A549 (cell line): ENCODE measurements at regions not wholly inside any gene's neighbourhood (a gene's known extent, or its start where the extent isn't known, plus 50 kb on each side); places are given as distances from the start of the nearest gene placed in this dataset.

Source experiments
- ATAC-seq, 2 experiments: fragments of 200-7000 bp in 1 of 2; fragments of >200 bp in 1 of 2; cut with Nextera tagmentation in 1 of 2; cut with Tn5 transposase in 1 of 2; 3 replicates each; pipeline versions ENCODE4 v1.8.0 to v1.9.1; 2018 to 2020; ENCODE audit warnings: mild to moderate bottlenecking in 1 of 2, moderate library complexity in 1 of 2
- CTCF ChIA-PET: fragments of 300-600 bp; sonication (Branson Sonifier 250); formaldehyde crosslinking; extraction: SDS; loops from one replicate; lab custom pipeline; 2021; ENCODE audit warnings: antibody characterized with exemption, inconsistent platforms; lab: Yijun Ruan, JAX
- POLR2A ChIA-PET: fragments of 350-600 bp; formaldehyde crosslinking; extraction: SDS; loops from one replicate; lab custom pipeline; 2021; ENCODE audit warnings: antibody characterized with exemption, inconsistent platforms; lab: Yijun Ruan, JAX
- DNase-seq, 2 experiments: peaks; one replicate each; pipeline versions ENCODE4 v3.0.0 to v3.0.0-alpha.2; 2011 to 2016; ENCODE audit warnings: low read depth in 1 of 2, low spot score in 1 of 2
- FAIRE-seq: peaks from 2 replicates; lab custom pipeline; 2011; peaks lifted over from hg19 to GRCh38; lab: Jason Lieb, UNC
- H3K27ac ChIP-seq, 2 experiments: fragments of >200 bp; sonication (Bioruptor Twin); formaldehyde crosslinking; 3 replicates each; pipeline ENCODE4 v1.5.1; 2016 to 2017
- H3K4me1 ChIP-seq: fragments of >200 bp; sonication (Bioruptor Twin); formaldehyde crosslinking; 3 replicates; pipeline ENCODE4 v1.6.1; 2016
- H3K4me2 ChIP-seq: fragments of >200 bp; sonication (Bioruptor Twin); formaldehyde crosslinking; 3 replicates; pipeline ENCODE4 v1.6.1; 2016
- H3K4me3 ChIP-seq: fragments of >200 bp; sonication (Bioruptor Twin); formaldehyde crosslinking; 3 replicates; pipeline ENCODE4 v1.5.1; 2016
- H3K9me3 ChIP-seq: fragments of >200 bp; sonication (Bioruptor Twin); formaldehyde crosslinking; 3 replicates; pipeline ENCODE4 v1.6.1; 2016
- BCL3 ChIP-seq: fragments of >200 bp; sonication (Bioruptor Twin); formaldehyde crosslinking; IDR thresholded peaks from 3 replicates; pipeline ENCODE4 v1.6.1; 2016
- CBX2 ChIP-seq: fragments of 200-600 bp; sonication (generic); IDR thresholded peaks from 2 replicates; pipeline ENCODE4 v1.6.1; 2016; ENCODE audit warnings: low read depth, mild to moderate bottlenecking, borderline replicate concordance
- CBX8 ChIP-seq: fragments of 200-600 bp; sonication (generic); IDR thresholded peaks from 2 replicates; pipeline ENCODE4 v1.6.1; 2016
- CEBPB ChIP-seq, 2 experiments: fragments of >200 bp in 1 of 2; sonication (Bioruptor Twin) in 1 of 2; formaldehyde crosslinking in 1 of 2; IDR thresholded peaks; 2 replicates each; pipeline ENCODE4 v1.6.1; 2012 to 2016
- CHD2 ChIP-seq: fragments of 150-350 bp; IDR thresholded peaks from 2 replicates; pipeline ENCODE4 v1.6.1; 2014; ENCODE audit warnings: low read length; ENCODE audit not compliant: partially characterized antibody
- CHD4 ChIP-seq: fragments of 200-600 bp; sonication (generic); IDR thresholded peaks from 2 replicates; pipeline ENCODE4 v1.6.1; 2016; ENCODE audit warnings: antibody characterized with exemption, mild to moderate bottlenecking, borderline replicate concordance
- EHMT2 ChIP-seq: fragments of 200-600 bp; sonication (generic); IDR thresholded peaks from 2 replicates; pipeline ENCODE4 v1.6.1; 2016; ENCODE audit warnings: antibody characterized with exemption, low read depth, mild to moderate bottlenecking, moderate library complexity
- FOSB ChIP-seq: fragments of 250-450 bp; sonication (Bioruptor Pico); IDR thresholded peaks from 2 replicates; pipeline ENCODE4 v1.5.0; 2020; ENCODE audit warnings: mild to moderate bottlenecking, moderate library complexity
- FOXS1 ChIP-seq: fragments of 250-450 bp; sonication (Bioruptor Pico); IDR thresholded peaks from 2 replicates; pipeline ENCODE4 v1.5.0; 2020; ENCODE audit warnings: mild to moderate bottlenecking, moderate library complexity
- HEYL ChIP-seq: fragments of 250-450 bp; sonication (Bioruptor Pico); IDR thresholded peaks from 2 replicates; pipeline ENCODE4 v1.8.0; 2021; ENCODE audit warnings: mild to moderate bottlenecking, moderate library complexity
- JUNB ChIP-seq: fragments of >200 bp; sonication (Bioruptor Twin); formaldehyde crosslinking; IDR thresholded peaks from 2 replicates; pipeline ENCODE4 v1.6.1; 2016
- MAX ChIP-seq: IDR thresholded peaks from 2 replicates; pipeline ENCODE4 v1.6.1; 2012
- MYC ChIP-seq: IDR thresholded peaks from 2 replicates; pipeline ENCODE4 v1.6.1; 2012; ENCODE audit warnings: mild to moderate bottlenecking, inconsistent platforms, low read length, improper control_type of control experiment, borderline replicate concordance
- NFE2L2 ChIP-seq: fragments of 150-350 bp; conservative IDR thresholded peaks from 2 replicates; pipeline ENCODE4 v1.6.1; 2014; ENCODE audit warnings: low read length
- NPAS2 ChIP-seq: fragments of 250-450 bp; sonication (Bioruptor Pico); IDR thresholded peaks from 2 replicates; pipeline ENCODE4 v1.8.0; 2022; ENCODE audit warnings: mild to moderate bottlenecking, moderate library complexity, borderline replicate concordance
- POLR2AphosphoS2 ChIP-seq: conservative IDR thresholded peaks from 2 replicates; pipeline ENCODE4 v1.6.1; 2012; ENCODE audit warnings: low read length, improper control_type of control experiment, inconsistent platforms
- RAD21 ChIP-seq, 2 experiments: fragments of >200 bp in 1 of 2; sonication (Bioruptor Twin) in 1 of 2; formaldehyde crosslinking in 1 of 2; IDR thresholded peaks in 1 of 2; conservative IDR thresholded peaks in 1 of 2; 2 replicates in 1 of 2; 3 replicates in 1 of 2; pipeline ENCODE4 v1.6.1; 2012 to 2018; ENCODE audit warnings: inconsistent platforms in 1 of 2
- RARB ChIP-seq: fragments of 250-450 bp; sonication (Bioruptor Pico); IDR thresholded peaks from 2 replicates; pipeline ENCODE4 v1.8.0; 2021; ENCODE audit warnings: mild to moderate bottlenecking, moderate library complexity
- RFX5 ChIP-seq: fragments of 450-650 bp; IDR thresholded peaks from 2 replicates; pipeline ENCODE4 v1.7.1; 2014; ENCODE audit warnings: antibody characterized with exemption, mild to moderate bottlenecking, moderate library complexity
- RNF2 ChIP-seq: fragments of 200-600 bp; sonication (generic); IDR thresholded peaks from 2 replicates; pipeline ENCODE4 v1.6.1; 2016; ENCODE audit warnings: low read depth, mild to moderate bottlenecking, antibody characterized with exemption, moderate library complexity, borderline replicate concordance
- TP53 ChIP-seq: fragments of 250-450 bp; sonication (Bioruptor Pico); IDR thresholded peaks from 2 replicates; pipeline ENCODE4 v1.5.0; 2021; ENCODE audit warnings: mild to moderate bottlenecking, moderate library complexity
- ZC3H11A ChIP-seq: fragments of 450-650 bp; IDR thresholded peaks from 2 replicates; pipeline ENCODE4 v1.6.1; 2014; ENCODE audit warnings: antibody characterized with exemption, mild to moderate bottlenecking
- ZFP36 ChIP-seq: fragments of 450-650 bp; IDR thresholded peaks from 2 replicates; pipeline ENCODE4 v1.6.1; 2014; ENCODE audit warnings: borderline replicate concordance; ENCODE audit not compliant: partially characterized antibody
- ZNF302 ChIP-seq: fragments of 250-450 bp; sonication (Bioruptor Pico); IDR thresholded peaks from 2 replicates; pipeline ENCODE4 v1.9.0; 2021; ENCODE audit warnings: inconsistent platforms, mild to moderate bottlenecking, moderate library complexity
- ZSCAN20 ChIP-seq: fragments of 250-450 bp; sonication (Bioruptor Pico); IDR thresholded peaks from 2 replicates; pipeline ENCODE4 v1.8.0; 2022; ENCODE audit warnings: mild to moderate bottlenecking, moderate library complexity
- WGBS: methylation state at CpG from one replicate; pipeline ENCODE4 v1.1.6; 2017; ENCODE audit errors: missing lambda C conversion rate; 5-methylcytosine and 5-hydroxymethylcytosine counted together
- TF ChIP-seq, protein P1 (sequence below): IDR thresholded peaks from 2 replicates; pipeline ENCODE4 v1.6.1; 2012
- TF ChIP-seq, protein P2 (sequence below): fragments of 150-350 bp; IDR thresholded peaks from 2 replicates; pipeline ENCODE4 v1.6.1; 2014; ENCODE audit warnings: low read depth, mild to moderate bottlenecking, low read length
- TF ChIP-seq, protein P3 (sequence below): fragments of 200-600 bp; sonication (generic); IDR thresholded peaks from 2 replicates; pipeline ENCODE4 v1.6.1; 2016; ENCODE audit warnings: antibody characterized with exemption, mild to moderate bottlenecking, moderate library complexity

GRCh38 chr13:108572782-108573211, 56.6 kb upstream of the MYO16 start:
- no peak for DNase-seq
- FAIRE-seq: no peak
- Histone ChIP-seq H3K4me1 (no peaks in the 10 kb centered on the region), H3K4me2 (no peak overlapping the region), H3K9me3 (no peaks in the 10 kb centered on the region), H3K4me3 (no peak overlapping the region), H3K27ac (no peak overlapping the region)
- ChIA-PET POLR2A (no interaction called here), CTCF (no interaction called here)
- ATAC-seq: no peak
- WGBS: 35% methylated on average over 6 of the region's 6 CpGs
- TF ChIP-seq RFX5 (no peak), HEYL (CRISPR knock-in tag) (no peak), FOSB (CRISPR knock-in tag) (no peak), ZSCAN20 (CRISPR knock-in tag) (no peak), ZC3H11A (no peak), EHMT2 (no peak), TP53 (CRISPR knock-in tag) (no peak), CBX8 (no peak), RARB (CRISPR knock-in tag) (no peak), BCL3 (no peak), CHD4 (no peak), CHD2 (no peak), JUNB (no peak), NPAS2 (CRISPR knock-in tag) (no peak), MAX (no peak)
- TF ChIP-seq, protein P1, sequence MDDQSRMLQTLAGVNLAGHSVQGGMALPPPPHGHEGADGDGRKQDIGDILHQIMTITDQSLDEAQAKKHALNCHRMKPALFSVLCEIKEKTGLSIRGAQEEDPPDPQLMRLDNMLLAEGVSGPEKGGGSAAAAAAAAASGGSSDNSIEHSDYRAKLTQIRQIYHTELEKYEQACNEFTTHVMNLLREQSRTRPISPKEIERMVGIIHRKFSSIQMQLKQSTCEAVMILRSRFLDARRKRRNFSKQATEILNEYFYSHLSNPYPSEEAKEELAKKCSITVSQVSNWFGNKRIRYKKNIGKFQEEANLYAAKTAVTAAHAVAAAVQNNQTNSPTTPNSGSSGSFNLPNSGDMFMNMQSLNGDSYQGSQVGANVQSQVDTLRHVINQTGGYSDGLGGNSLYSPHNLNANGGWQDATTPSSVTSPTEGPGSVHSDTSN: no peak

DNA sequence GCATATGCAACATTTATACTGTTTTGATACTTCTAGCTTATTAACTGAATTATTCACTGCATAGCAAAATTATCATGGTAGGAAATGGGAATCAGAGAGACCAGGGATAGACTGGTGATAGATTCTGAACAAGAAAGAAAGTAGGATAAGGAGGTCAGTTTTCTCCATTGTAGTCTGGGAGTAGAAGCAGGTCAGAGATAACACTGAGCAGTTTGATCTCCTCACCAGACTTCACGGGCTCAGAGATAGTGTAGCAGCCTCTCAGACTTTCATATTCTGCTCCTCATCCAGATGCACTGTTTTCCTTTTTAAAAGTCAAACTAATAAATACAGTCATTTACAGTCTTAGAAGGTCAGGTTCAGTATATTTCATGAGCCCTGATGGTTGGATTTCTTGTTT, 56.0 kb upstream of the MYO16 start:
- FAIRE-seq (no peak), DNase-seq (no peak)
- Histone ChIP-seq H3K27ac (no peak overlapping the region), H3K9me3 (no peaks in the 10 kb centered on the region), H3K4me1 (no peaks in the 10 kb centered on the region)
- WGBS: 22% methylated on average over 1 of the region's 1 CpG
- CTCF ChIA-PET: no interaction called here
- TF ChIP-seq, protein P2, sequence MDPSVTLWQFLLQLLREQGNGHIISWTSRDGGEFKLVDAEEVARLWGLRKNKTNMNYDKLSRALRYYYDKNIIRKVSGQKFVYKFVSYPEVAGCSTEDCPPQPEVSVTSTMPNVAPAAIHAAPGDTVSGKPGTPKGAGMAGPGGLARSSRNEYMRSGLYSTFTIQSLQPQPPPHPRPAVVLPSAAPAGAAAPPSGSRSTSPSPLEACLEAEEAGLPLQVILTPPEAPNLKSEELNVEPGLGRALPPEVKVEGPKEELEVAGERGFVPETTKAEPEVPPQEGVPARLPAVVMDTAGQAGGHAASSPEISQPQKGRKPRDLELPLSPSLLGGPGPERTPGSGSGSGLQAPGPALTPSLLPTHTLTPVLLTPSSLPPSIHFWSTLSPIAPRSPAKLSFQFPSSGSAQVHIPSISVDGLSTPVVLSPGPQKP: no peak
- TF ChIP-seq RNF2 (no peak), CBX2 (no peak), CEBPB (IDR thresholded peaks at IDR 0.05) (no peak), CBX8 (no peak), FOSB (CRISPR knock-in tag) (no peak), ZC3H11A (no peak), ZSCAN20 (CRISPR knock-in tag) (no peak), MAX (no peak), NPAS2 (CRISPR knock-in tag) (no peak), MYC (no peak), FOXS1 (CRISPR knock-in tag) (no peak), NFE2L2 (no peak), ZFP36 (no peak), ZNF302 (CRISPR knock-in tag) (no peak), RAD21 (conservative IDR thresholded peaks at IDR 0.05 in 1 of 2, IDR thresholded peaks at IDR 0.05 in 1 of 2) (no peak), POLR2AphosphoS2 (no peak), RARB (CRISPR knock-in tag) (no peak)
- TF ChIP-seq, protein P3, sequence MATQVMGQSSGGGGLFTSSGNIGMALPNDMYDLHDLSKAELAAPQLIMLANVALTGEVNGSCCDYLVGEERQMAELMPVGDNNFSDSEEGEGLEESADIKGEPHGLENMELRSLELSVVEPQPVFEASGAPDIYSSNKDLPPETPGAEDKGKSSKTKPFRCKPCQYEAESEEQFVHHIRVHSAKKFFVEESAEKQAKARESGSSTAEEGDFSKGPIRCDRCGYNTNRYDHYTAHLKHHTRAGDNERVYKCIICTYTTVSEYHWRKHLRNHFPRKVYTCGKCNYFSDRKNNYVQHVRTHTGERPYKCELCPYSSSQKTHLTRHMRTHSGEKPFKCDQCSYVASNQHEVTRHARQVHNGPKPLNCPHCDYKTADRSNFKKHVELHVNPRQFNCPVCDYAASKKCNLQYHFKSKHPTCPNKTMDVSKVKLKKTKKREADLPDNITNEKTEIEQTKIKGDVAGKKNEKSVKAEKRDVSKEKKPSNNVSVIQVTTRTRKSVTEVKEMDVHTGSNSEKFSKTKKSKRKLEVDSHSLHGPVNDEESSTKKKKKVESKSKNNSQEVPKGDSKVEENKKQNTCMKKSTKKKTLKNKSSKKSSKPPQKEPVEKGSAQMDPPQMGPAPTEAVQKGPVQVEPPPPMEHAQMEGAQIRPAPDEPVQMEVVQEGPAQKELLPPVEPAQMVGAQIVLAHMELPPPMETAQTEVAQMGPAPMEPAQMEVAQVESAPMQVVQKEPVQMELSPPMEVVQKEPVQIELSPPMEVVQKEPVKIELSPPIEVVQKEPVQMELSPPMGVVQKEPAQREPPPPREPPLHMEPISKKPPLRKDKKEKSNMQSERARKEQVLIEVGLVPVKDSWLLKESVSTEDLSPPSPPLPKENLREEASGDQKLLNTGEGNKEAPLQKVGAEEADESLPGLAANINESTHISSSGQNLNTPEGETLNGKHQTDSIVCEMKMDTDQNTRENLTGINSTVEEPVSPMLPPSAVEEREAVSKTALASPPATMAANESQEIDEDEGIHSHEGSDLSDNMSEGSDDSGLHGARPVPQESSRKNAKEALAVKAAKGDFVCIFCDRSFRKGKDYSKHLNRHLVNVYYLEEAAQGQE: no peak
- TF ChIP-seq, all 56 proteins: peak for 0
- no peak for ATAC-seq
- H3K4me2 ChIP-seq: no peak overlapping the region
- POLR2A ChIA-PET: no interaction called here
- no peak overlapping the region for H3K4me3 ChIP-seq
